Lower leg skin (tissue), 3 donors: ENCODE measurements at regions not wholly inside any gene's neighbourhood (a gene's known extent, or its start where the extent isn't known, plus 50 kb on each side); places are given as distances from the start of the nearest gene placed in this dataset.

Source experiments
- POLR2A ChIP-seq, 2 donors: fragments of 450-650 bp; IDR thresholded peaks; one replicate each; pipeline ENCODE4 v1.6.1; 2016 to 2017; ENCODE audit warnings: antibody characterized with exemption in 2 of 2, mild to moderate bottlenecking in 1 of 2, moderate library complexity in 1 of 2
- TF ChIP-seq, protein P1 (sequence below), 3 donors: fragments of 450-650 bp; IDR thresholded peaks; one replicate each; pipeline ENCODE4 v1.5.1; 2016; ENCODE audit warnings: antibody characterized with exemption in 3 of 3, mild to moderate bottlenecking in 3 of 3, moderate library complexity in 2 of 3

DNA sequence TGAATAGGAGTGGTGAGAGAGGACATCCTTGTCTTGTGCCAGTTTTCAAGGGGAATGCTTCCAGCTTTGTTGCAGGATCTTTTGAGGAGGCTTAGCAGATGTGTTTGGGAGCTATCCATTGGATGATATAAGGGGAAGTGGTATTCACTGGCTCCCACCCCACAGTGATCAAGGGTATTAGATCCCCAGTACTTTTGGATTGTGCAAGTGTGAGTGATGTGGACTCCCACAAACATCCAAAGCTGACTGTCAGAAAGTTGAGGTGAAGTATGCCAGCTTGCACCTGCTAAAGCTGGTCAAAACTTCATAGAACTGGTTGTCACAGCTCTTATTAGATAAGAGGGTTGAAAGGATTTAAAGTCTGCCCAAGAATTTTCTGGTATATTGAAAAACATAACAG, 110.1 kb upstream of the BTG1 start:
- TF ChIP-seq, protein P1, sequence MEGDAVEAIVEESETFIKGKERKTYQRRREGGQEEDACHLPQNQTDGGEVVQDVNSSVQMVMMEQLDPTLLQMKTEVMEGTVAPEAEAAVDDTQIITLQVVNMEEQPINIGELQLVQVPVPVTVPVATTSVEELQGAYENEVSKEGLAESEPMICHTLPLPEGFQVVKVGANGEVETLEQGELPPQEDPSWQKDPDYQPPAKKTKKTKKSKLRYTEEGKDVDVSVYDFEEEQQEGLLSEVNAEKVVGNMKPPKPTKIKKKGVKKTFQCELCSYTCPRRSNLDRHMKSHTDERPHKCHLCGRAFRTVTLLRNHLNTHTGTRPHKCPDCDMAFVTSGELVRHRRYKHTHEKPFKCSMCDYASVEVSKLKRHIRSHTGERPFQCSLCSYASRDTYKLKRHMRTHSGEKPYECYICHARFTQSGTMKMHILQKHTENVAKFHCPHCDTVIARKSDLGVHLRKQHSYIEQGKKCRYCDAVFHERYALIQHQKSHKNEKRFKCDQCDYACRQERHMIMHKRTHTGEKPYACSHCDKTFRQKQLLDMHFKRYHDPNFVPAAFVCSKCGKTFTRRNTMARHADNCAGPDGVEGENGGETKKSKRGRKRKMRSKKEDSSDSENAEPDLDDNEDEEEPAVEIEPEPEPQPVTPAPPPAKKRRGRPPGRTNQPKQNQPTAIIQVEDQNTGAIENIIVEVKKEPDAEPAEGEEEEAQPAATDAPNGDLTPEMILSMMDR (IDR thresholded peaks at IDR 0.05): no peak
- TF ChIP-seq POLR2A (IDR thresholded peaks at IDR 0.05): no peak
